Testis (tissue), 2 donors: ENCODE measurements at regions not wholly inside any gene's neighbourhood (a gene's known extent, or its start where the extent isn't known, plus 50 kb on each side); places are given as distances from the start of the nearest gene placed in this dataset.

Experiments used
- DNase-seq: peaks from one replicate; pipeline ENCODE4 v3.0.0-alpha.2; 2019
- H3K27ac ChIP-seq, 2 donors: fragments of 200-600 bp; sonication (generic); one replicate each; pipeline ENCODE4 v1.5.1; 2019
- H3K27me3 ChIP-seq: fragments of 200-600 bp; sonication (generic); one replicate; pipeline ENCODE4 v1.5.1; 2019
- H3K36me3 ChIP-seq: fragments of 200-600 bp; sonication (generic); one replicate; pipeline ENCODE4 v1.5.1; 2017; ENCODE audit warnings: low read depth; ENCODE audit errors: missing control alignments
- H3K4me1 ChIP-seq: fragments of 200-600 bp; sonication (generic); one replicate; pipeline ENCODE4 v1.5.1; 2019
- H3K4me3 ChIP-seq, 2 donors: fragments of 200-600 bp; sonication (generic); one replicate each; pipeline ENCODE4 v1.5.1; 2017 to 2019
- H3K9me3 ChIP-seq: fragments of 200-600 bp; sonication (generic); one replicate; pipeline ENCODE4 v1.5.1; 2017
- POLR2A ChIP-seq: fragments of 450-650 bp; IDR thresholded peaks from one replicate; pipeline ENCODE4 v1.6.1; 2017; ENCODE audit warnings: antibody characterized with exemption, mild to moderate bottlenecking, moderate library complexity
- WGBS, 2 donors: methylation state at CpG; one replicate each; pipeline ENCODE4 v1.1.5; 2018; 5-methylcytosine and 5-hydroxymethylcytosine counted together
- intact Hi-C: fragments of 100-400 bp; cut with DNase I; formaldehyde crosslinking; loops from one replicate; pipeline ENCODE4 v1.15.1; 2023; ENCODE audit warnings: low total_unique reads
- TF ChIP-seq, protein P1 (sequence below), 3 experiments: fragments of 450-650 bp in 2 of 3; fragments of 200-600 bp in 1 of 3; sonication (generic) in 1 of 3; IDR thresholded peaks; one replicate each; pipeline ENCODE4 v1.5.1; 2016 to 2019; ENCODE audit warnings: antibody characterized with exemption in 3 of 3, mild to moderate bottlenecking in 2 of 3, moderate library complexity in 1 of 3

DNA sequence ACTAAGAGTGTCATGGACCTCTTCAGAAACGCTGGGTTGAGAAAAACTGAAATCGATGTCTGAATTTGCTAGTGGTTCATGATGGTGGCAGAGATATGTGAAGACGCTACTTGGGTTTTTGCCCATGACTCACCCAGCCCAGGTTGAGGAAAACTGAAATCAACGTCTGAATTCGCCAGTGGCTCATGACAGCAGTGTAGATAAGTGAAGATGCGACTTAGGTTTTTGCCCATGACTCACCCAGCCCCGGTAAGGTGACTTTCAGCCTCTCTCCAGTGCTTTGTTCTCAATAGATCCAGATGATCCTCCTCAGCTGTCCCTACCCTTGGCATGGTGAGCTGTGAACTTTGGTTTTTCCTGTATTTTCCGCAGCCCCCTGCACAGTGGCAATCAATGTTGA, 105.3 kb upstream of the SIX3 start:
- no peak for TF ChIP-seq POLR2A
- TF ChIP-seq, protein P1, sequence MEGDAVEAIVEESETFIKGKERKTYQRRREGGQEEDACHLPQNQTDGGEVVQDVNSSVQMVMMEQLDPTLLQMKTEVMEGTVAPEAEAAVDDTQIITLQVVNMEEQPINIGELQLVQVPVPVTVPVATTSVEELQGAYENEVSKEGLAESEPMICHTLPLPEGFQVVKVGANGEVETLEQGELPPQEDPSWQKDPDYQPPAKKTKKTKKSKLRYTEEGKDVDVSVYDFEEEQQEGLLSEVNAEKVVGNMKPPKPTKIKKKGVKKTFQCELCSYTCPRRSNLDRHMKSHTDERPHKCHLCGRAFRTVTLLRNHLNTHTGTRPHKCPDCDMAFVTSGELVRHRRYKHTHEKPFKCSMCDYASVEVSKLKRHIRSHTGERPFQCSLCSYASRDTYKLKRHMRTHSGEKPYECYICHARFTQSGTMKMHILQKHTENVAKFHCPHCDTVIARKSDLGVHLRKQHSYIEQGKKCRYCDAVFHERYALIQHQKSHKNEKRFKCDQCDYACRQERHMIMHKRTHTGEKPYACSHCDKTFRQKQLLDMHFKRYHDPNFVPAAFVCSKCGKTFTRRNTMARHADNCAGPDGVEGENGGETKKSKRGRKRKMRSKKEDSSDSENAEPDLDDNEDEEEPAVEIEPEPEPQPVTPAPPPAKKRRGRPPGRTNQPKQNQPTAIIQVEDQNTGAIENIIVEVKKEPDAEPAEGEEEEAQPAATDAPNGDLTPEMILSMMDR (IDR thresholded peaks at IDR 0.05): no peak
- Histone ChIP-seq H3K36me3 (no peaks in the 10 kb centered on the region), H3K4me1 (peaks cover 4% of the 10 kb centered on the region), H3K4me3 (no peak overlapping the region), H3K27ac (no peak overlapping the region), H3K27me3 (no peaks in the 10 kb centered on the region), H3K9me3 (no peaks in the 10 kb centered on the region)
- DNase-seq: no peak
- intact Hi-C loops: no loop called here
- 86 to 91% methylated on average over 8 of the region's 8 CpGs for WGBS, 2 donors

DNA sequence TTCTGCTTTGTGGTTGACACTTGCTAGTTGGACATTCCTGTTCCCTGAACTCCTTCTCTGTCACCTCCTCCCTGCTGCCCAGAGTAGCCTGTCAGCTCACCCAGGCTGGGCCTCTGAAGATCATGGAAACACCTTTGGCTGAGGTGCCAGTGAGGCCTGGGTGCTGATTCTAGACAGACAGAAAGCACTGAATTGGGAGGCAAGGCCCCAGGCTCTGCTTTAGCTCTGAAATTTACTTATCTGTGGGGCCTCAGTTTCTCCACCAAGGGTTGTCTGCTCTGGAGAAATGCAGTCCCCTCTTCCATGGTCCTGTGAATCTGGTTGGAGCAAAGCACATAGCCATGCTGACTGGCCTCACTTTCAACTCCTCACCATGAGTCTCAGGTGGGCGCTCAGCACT, 104.6 kb upstream of the SIX3 start:
- H3K4me3 ChIP-seq: no peak overlapping the region
- DNase-seq: no peak
- H3K27me3 ChIP-seq: no peaks in the 10 kb centered on the region
- WGBS, 2 donors: 84 to 100% methylated on average over 1 of the region's 1 CpG
- no peak overlapping the region for H3K27ac ChIP-seq
- H3K4me1 ChIP-seq: peaks cover 4% of the 10 kb centered on the region
- no peaks in the 10 kb centered on the region for H3K36me3 ChIP-seq
- intact Hi-C loops: no loop called here
- no peaks in the 10 kb centered on the region for H3K9me3 ChIP-seq
- TF ChIP-seq, protein P1 (IDR thresholded peaks at IDR 0.05): no peak
- TF ChIP-seq POLR2A: no peak

DNA sequence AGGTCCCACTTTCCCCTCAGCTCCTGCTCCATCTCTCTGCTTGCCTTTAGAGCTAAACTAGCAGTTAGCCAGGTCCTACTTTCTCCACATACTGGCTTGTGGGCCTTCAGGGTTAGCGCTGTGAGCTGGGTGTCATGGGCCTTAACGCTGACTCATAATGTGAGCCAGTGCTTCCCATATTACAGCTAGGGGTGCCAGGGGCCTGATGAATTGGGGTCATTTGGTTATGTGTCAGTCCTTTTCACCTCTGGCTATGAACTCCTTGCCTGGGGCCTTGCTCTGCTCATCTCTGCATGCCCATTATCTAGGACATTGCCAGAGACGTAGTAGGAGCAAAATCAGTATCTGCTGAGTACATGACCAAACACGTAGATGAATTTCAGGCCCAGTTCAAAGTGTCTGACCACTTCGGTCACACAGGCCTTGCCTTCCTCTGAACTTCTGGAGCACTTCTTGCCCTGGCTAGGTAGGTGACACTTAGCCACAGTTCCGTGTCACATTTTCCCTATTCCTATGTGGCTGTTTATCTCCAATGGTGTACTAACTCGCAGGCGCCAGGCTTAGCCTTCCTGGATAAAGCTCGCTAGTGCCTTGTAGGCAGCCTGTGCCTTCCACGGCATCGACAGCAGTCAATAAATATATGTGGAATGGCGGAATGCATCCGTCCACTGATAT, 103.2 kb upstream of the SIX3 start:
- WGBS, 2 donors: 86 to 92% methylated on average over 13 of the region's 13 CpGs
- no peak overlapping the region for H3K27ac ChIP-seq
- H3K4me3 ChIP-seq: no peak overlapping the region
- peaks cover 4% of the 10 kb centered on the region for H3K4me1 ChIP-seq
- no peaks in the 10 kb centered on the region for H3K27me3 ChIP-seq
- DNase-seq: no peak
- TF ChIP-seq POLR2A: no peak
- TF ChIP-seq, protein P1 (IDR thresholded peaks at IDR 0.05): no peak
- H3K36me3 ChIP-seq: no peaks in the 10 kb centered on the region
- H3K9me3 ChIP-seq: no peaks in the 10 kb centered on the region
- intact Hi-C loops: no loop called here

DNA sequence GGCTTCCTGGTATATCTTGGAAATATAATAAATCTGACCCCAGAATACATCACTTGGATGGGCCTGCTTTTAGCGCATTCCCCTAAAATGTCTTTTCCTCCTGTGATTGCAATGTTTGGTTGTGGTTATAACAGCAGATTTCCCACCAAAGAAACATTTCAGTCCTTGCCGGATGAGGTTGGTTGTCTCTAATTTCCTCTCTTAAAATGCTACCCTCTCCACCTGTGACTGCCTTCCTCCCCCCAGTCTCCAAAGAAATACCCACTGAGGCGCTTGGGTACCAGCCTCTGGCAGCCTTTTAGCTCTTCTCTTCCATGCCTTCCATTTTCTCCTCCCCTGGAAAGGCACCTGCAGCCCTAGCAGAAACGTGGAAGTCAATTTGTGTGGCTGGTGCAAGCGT, 102.1 kb upstream of the SIX3 start:
- TF ChIP-seq, protein P1 (IDR thresholded peaks at IDR 0.05): no peak
- no peak for TF ChIP-seq POLR2A
- 68 to 73% methylated on average over 5 of the region's 5 CpGs for WGBS, 2 donors
- intact Hi-C loops: no loop called here

DNA sequence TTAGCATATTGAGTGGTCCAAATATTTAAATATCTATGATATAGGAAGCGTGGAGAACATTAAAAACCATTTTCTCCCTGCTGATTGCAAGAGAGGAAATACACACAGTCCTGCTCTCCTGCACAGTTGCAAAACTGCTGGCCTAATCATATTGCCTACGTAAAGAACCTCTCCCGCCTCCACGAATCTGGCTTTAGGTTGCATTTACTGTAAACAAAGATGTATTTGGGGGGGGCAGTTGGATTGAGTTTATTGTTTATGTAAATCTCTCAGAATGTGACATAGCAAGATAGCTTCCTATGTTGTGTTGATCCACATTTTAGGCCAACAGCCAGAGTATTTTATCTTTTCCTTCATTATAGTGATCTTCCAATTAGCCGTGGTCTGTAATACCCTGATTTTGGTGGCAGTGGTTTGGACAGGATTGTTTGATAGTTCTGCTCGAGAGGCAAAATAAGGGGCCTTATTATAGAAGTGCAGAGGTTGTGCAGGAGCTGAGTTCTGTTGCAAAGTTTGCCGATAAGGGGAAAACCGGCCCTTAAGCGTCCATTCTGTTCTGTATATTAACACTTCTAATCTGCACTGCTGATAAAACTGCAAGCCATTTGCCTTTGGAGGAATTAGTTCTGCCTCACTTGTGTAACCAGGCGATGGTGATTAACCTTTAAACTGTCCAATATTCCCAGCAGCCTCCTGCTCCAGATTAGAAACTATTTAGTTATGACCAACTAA, 101.6 kb upstream of the SIX3 start:
- no peak for DNase-seq
- intact Hi-C loops: no loop called here
- Histone ChIP-seq H3K36me3 (no peaks in the 10 kb centered on the region), H3K9me3 (no peaks in the 10 kb centered on the region), H3K27me3 (no peaks in the 10 kb centered on the region), H3K27ac (no peak overlapping the region), H3K4me3 (no peak overlapping the region), H3K4me1 (peaks cover 4% of the 10 kb centered on the region)
- WGBS, 2 donors: 39 to 42% methylated on average over 10 of the region's 10 CpGs
- TF ChIP-seq, protein P1 (IDR thresholded peaks at IDR 0.05): no peak
- no peak for TF ChIP-seq POLR2A

More for the DNA sequence above, 102.1 kb upstream of the SIX3 start:
- Histone ChIP-seq H3K27me3 (no peaks in the 10 kb centered on the region), H3K36me3 (no peaks in the 10 kb centered on the region), H3K4me1 (peaks cover 4% of the 10 kb centered on the region), H3K9me3 (no peaks in the 10 kb centered on the region), H3K4me3 (no peak overlapping the region), H3K27ac (no peak overlapping the region)
- no peak for DNase-seq
